Chondrocyte (in vitro differentiated cells): ENCODE measurements at regions not wholly inside any gene's neighbourhood (a gene's known extent, or its start where the extent isn't known, plus 50 kb on each side); places are given as distances from the start of the nearest gene placed in this dataset.

Experiments
- DNase-seq: peaks from one replicate; pipeline ENCODE4 v3.0.0; 2021; ENCODE audit warnings: mixed read lengths, low spot score
- H3K27ac Mint-ChIP-seq: one replicate; pipeline ENCODE4 v1.8.0; 2021; ENCODE audit warnings: mild to moderate bottlenecking, moderate library complexity, mixed read lengths; ENCODE audit not compliant: unreplicated experiment
- H3K27me3 Mint-ChIP-seq: 2 replicates; pipeline ENCODE4 v1.8.0; 2021; ENCODE audit warnings: low read depth, mixed read lengths
- H3K36me3 Mint-ChIP-seq: 2 replicates; pipeline ENCODE4 v1.8.0; 2021; ENCODE audit warnings: low read depth, mixed read lengths
- H3K4me1 Mint-ChIP-seq: 2 replicates; pipeline ENCODE4 v1.8.0; 2021; ENCODE audit warnings: low read depth, mild to moderate bottlenecking, mixed read lengths
- H3K4me3 Mint-ChIP-seq: one replicate; pipeline ENCODE4 v1.8.0; 2021; ENCODE audit warnings: mild to moderate bottlenecking, moderate library complexity, mixed read lengths; ENCODE audit not compliant: unreplicated experiment
- H3K9me3 Mint-ChIP-seq: 2 replicates; pipeline ENCODE4 v1.8.0; 2021; ENCODE audit warnings: low read depth, mixed read lengths
- CTCF ChIP-seq: fragments of 200-600 bp; sonication (generic); IDR thresholded peaks from 2 replicates; pipeline ENCODE4 v1.5.0; 2021; ENCODE audit warnings: antibody characterized with exemption, mild to moderate bottlenecking, moderate library complexity

GRCh38 chr7:130823060-130823459 is 89.1 kb upstream of the KLF14 start:
- Mint-ChIP-seq H3K36me3 (peaks cover 10% of the 10 kb centered on the region), H3K27me3 (no peaks in the 10 kb centered on the region), H3K9me3 (peaks cover 34% of the 10 kb centered on the region), H3K4me3 (no peak overlapping the region), H3K27ac (no peak overlapping the region), H3K4me1 (no peaks in the 10 kb centered on the region)
- TF ChIP-seq CTCF, result no peak
- no peak for DNase-seq

- no peak for TF ChIP-seq CTCF
- no peak for DNase-seq
- Mint-ChIP-seq H3K9me3 (peaks cover 38% of the 10 kb centered on the region), H3K36me3 (peaks cover 10% of the 10 kb centered on the region), H3K4me1 (no peaks in the 10 kb centered on the region), H3K4me3 (no peak overlapping the region), H3K27ac (no peak overlapping the region), H3K27me3 (no peaks in the 10 kb centered on the region)
Observed at GRCh38 chr7:130825819-130826218, 91.8 kb upstream of the KLF14 start.

GRCh38 chr7:130829415-130829814 is 95.4 kb upstream of the KLF14 start:
- no peak for TF ChIP-seq CTCF
- peaks cover 4% of the 10 kb centered on the region for H3K4me1 Mint-ChIP-seq
- no peak overlapping the region for H3K4me3 Mint-ChIP-seq
- no peak overlapping the region for H3K27ac Mint-ChIP-seq
- no peak for DNase-seq
- peaks cover 33% of the 10 kb centered on the region for H3K9me3 Mint-ChIP-seq
- no peaks in the 10 kb centered on the region for H3K27me3 Mint-ChIP-seq
- peaks cover 10% of the 10 kb centered on the region for H3K36me3 Mint-ChIP-seq

GRCh38 chr7:130831322-130831721 is 97.3 kb upstream of the KLF14 start:
- H3K9me3 Mint-ChIP-seq, result peaks cover 18% of the 10 kb centered on the region
- H3K27me3 Mint-ChIP-seq, result no peaks in the 10 kb centered on the region
- TF ChIP-seq CTCF, result no peak
- H3K4me3 Mint-ChIP-seq, result no peak overlapping the region
- H3K27ac Mint-ChIP-seq, result no peak overlapping the region
- peaks cover 4% of the 10 kb centered on the region for H3K4me1 Mint-ChIP-seq
- DNase-seq, result no peak
- H3K36me3 Mint-ChIP-seq, result peaks cover 5% of the 10 kb centered on the region

GRCh38 chr7:130831817-130832481 is 97.9 kb upstream of the KLF14 start:
- peaks cover 2% of the 10 kb centered on the region for H3K36me3 Mint-ChIP-seq
- DNase-seq, result no peak
- no peaks in the 10 kb centered on the region for H3K27me3 Mint-ChIP-seq
- no peak overlapping the region for H3K27ac Mint-ChIP-seq
- peaks cover 12% of the 10 kb centered on the region for H3K9me3 Mint-ChIP-seq
- H3K4me1 Mint-ChIP-seq, result peaks cover 4% of the 10 kb centered on the region
- TF ChIP-seq CTCF, result peak; percentile 96
- H3K4me3 Mint-ChIP-seq, result no peak overlapping the region
